IMR-90 (cell line): ENCODE measurements at regions not wholly inside any gene's neighbourhood (a gene's known extent, or its start where the extent isn't known, plus 50 kb on each side); places are given as distances from the start of the nearest gene placed in this dataset.

Source experiments
- BHLHE40 ChIP-seq: fragments of 150-350 bp; IDR thresholded peaks from 2 replicates; pipeline ENCODE4 v1.6.1; 2016; ENCODE audit warnings: mild to moderate bottlenecking, low read depth, low read length
- MAFK ChIP-seq: IDR thresholded peaks from 2 replicates; pipeline ENCODE4 v1.6.1; 2012; ENCODE audit warnings: low read depth, low read length, improper control_type of control experiment
- MAZ ChIP-seq: IDR thresholded peaks from 2 replicates; pipeline ENCODE4 v1.6.1; 2012; ENCODE audit warnings: low read depth, mild to moderate bottlenecking, low read length, improper control_type of control experiment, moderate library complexity, borderline replicate concordance
- MXI1 ChIP-seq: IDR thresholded peaks from 2 replicates; pipeline ENCODE4 v1.6.1; 2012; ENCODE audit warnings: low read depth, mild to moderate bottlenecking, low read length, moderate library complexity, borderline replicate concordance
- NFE2L2 ChIP-seq: fragments of 150-350 bp; IDR thresholded peaks from 2 replicates; pipeline ENCODE4 v1.6.1; 2016; ENCODE audit warnings: low read depth, mild to moderate bottlenecking, low read length
- POLR2A ChIP-seq: IDR thresholded peaks from 2 replicates; pipeline ENCODE4 v1.6.1; 2012; ENCODE audit warnings: mild to moderate bottlenecking, low read depth, low read length
- RAD21 ChIP-seq: IDR thresholded peaks from 2 replicates; pipeline ENCODE4 v1.6.1; 2012; ENCODE audit warnings: low read length, improper control_type of control experiment
- RCOR1 ChIP-seq: IDR thresholded peaks from 2 replicates; pipeline ENCODE4 v1.6.1; 2012; ENCODE audit warnings: mild to moderate bottlenecking, low read length, improper control_type of control experiment; ENCODE audit not compliant: insufficient replicate concordance
- RFX5 ChIP-seq: IDR thresholded peaks from 2 replicates; pipeline ENCODE4 v1.8.0; 2012; ENCODE audit warnings: low read depth, mild to moderate bottlenecking, low read length, moderate library complexity
- SMC3 ChIP-seq: fragments of 150-350 bp; IDR thresholded peaks from 2 replicates; pipeline ENCODE4 v1.6.1; 2016; ENCODE audit warnings: low read depth, mild to moderate bottlenecking, antibody characterized with exemption, low read length, moderate library complexity
- TF ChIP-seq, protein P1 (sequence below): conservative IDR thresholded peaks from 2 replicates; pipeline ENCODE4 v1.5.1; 2012; ENCODE audit warnings: mild to moderate bottlenecking, low read depth, low read length, improper control_type of control experiment
- TF ChIP-seq, protein P2 (sequence below): fragments of 150-350 bp; IDR thresholded peaks from 2 replicates; pipeline ENCODE4 v1.6.1; 2017; ENCODE audit warnings: mild to moderate bottlenecking, antibody characterized with exemption, low read length, low read depth

DNA sequence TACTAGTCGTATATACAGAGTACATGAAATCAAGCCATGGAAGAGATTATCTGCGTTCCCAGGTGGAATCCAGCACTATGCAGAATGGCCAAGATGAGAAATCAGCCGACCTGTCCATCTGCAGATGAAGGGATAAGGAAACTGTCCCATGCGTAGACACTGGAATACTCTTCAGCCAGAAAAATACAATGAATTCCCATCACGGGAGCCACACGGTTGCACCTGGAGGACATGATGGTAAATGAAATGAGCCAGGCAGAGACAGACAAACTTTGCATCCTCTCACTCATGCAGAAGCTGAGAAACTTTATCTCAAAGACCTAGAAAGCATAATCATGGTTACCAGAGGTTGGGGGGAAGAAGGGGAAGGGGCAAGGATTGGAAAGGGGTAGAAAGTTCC lies 111.9 kb upstream of the TOP3B start:
- TF ChIP-seq RFX5 = no peak
- no peak for TF ChIP-seq NFE2L2
- TF ChIP-seq, protein P1, sequence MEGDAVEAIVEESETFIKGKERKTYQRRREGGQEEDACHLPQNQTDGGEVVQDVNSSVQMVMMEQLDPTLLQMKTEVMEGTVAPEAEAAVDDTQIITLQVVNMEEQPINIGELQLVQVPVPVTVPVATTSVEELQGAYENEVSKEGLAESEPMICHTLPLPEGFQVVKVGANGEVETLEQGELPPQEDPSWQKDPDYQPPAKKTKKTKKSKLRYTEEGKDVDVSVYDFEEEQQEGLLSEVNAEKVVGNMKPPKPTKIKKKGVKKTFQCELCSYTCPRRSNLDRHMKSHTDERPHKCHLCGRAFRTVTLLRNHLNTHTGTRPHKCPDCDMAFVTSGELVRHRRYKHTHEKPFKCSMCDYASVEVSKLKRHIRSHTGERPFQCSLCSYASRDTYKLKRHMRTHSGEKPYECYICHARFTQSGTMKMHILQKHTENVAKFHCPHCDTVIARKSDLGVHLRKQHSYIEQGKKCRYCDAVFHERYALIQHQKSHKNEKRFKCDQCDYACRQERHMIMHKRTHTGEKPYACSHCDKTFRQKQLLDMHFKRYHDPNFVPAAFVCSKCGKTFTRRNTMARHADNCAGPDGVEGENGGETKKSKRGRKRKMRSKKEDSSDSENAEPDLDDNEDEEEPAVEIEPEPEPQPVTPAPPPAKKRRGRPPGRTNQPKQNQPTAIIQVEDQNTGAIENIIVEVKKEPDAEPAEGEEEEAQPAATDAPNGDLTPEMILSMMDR = no peak
- TF ChIP-seq POLR2A = no peak
- TF ChIP-seq MAFK = no peak
- no peak for TF ChIP-seq MAZ
- no peak for TF ChIP-seq MXI1
- no peak for TF ChIP-seq RCOR1
- no peak for TF ChIP-seq SMC3
- TF ChIP-seq, protein P2, sequence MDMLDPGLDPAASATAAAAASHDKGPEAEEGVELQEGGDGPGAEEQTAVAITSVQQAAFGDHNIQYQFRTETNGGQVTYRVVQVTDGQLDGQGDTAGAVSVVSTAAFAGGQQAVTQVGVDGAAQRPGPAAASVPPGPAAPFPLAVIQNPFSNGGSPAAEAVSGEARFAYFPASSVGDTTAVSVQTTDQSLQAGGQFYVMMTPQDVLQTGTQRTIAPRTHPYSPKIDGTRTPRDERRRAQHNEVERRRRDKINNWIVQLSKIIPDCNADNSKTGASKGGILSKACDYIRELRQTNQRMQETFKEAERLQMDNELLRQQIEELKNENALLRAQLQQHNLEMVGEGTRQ = no peak
- TF ChIP-seq RAD21 = no peak
- TF ChIP-seq BHLHE40 = no peak
